ENCODE measurements at regions not wholly inside any gene's neighbourhood (a gene's known extent, or its start where the extent isn't known, plus 50 kb on each side); places are given as distances from the start of the nearest gene placed in this dataset.

GRCh38 chr1:240719953-240720700, 108.2 kb upstream of the GREM2 start:
- TF ChIP-seq CTCF (conservative IDR thresholded peaks at IDR 0.05; ENCODE audit: low read depth, low read length) (no peak), EZH2 (IDR thresholded peaks at IDR 0.05; ENCODE audit: borderline replicate concordance, low read depth, low read length, poor library complexity, severe bottlenecking) (no peak)

Measured in A673 (cell line).